ENCODE measurements at regions not wholly inside any gene's neighbourhood (a gene's known extent, or its start where the extent isn't known, plus 50 kb on each side); places are given as distances from the start of the nearest gene placed in this dataset.

GRCh38 chrX:116806288-116806802 lies 343.6 kb upstream of the CT83 start:
- H3K36me3 ChIP-seq (ENCODE audit: control insufficient read depth in 4 of 4, insufficient read depth in 3 of 4, low read depth in 1 of 4, low read length in 3 of 4): no peaks in the 10 kb centered on the region
- no peak overlapping the region for H3K4me3 ChIP-seq (ENCODE audit: low read depth in 1 of 3, low read length in 3 of 3)
- no peak for DNase-seq (ENCODE audit: low spot score)
- H3K27me3 ChIP-seq (ENCODE audit: control insufficient read depth in 4 of 4, insufficient read depth in 4 of 4, low read length in 3 of 4): no peaks in the 10 kb centered on the region
- H3K4me1 ChIP-seq (ENCODE audit: control insufficient read depth in 4 of 4, insufficient read depth in 4 of 4, low read length in 3 of 4): no peaks in the 10 kb centered on the region
- no peak overlapping the region for H3K9ac ChIP-seq (ENCODE audit: low read depth in 1 of 2, low read length in 2 of 2)
- 95% methylated on average over 1 of the region's 1 CpG for WGBS
- no peaks in the 10 kb centered on the region for H3K9me3 ChIP-seq (ENCODE audit: control insufficient read depth in 4 of 4, low read length in 3 of 4)
- no peak overlapping the region for H3K27ac ChIP-seq (ENCODE audit: low read depth in 1 of 2, low read length in 2 of 2)
- no peak for TF ChIP-seq RAD21 (IDR thresholded peaks at IDR 0.05)
- no peak for TF ChIP-seq ZBTB33 (IDR thresholded peaks at IDR 0.05)
- TF ChIP-seq HNF4G (IDR thresholded peaks at IDR 0.05): no peak
- TF ChIP-seq YY1 (IDR thresholded peaks at IDR 0.05): no peak

GRCh38 chrX:116801943-116802342 lies 339.2 kb upstream of the CT83 start:
- no peak for DNase-seq (ENCODE audit: low spot score)
- Histone ChIP-seq H3K9me3 (ENCODE audit: control insufficient read depth in 4 of 4, low read length in 3 of 4) (no peaks in the 10 kb centered on the region), H3K9ac (ENCODE audit: low read depth in 1 of 2, low read length in 2 of 2) (no peak overlapping the region), H3K4me3 (ENCODE audit: low read depth in 1 of 3, low read length in 3 of 3) (no peak overlapping the region), H3K4me1 (ENCODE audit: control insufficient read depth in 4 of 4, insufficient read depth in 4 of 4, low read length in 3 of 4) (no peaks in the 10 kb centered on the region), H3K36me3 (ENCODE audit: control insufficient read depth in 4 of 4, insufficient read depth in 3 of 4, low read depth in 1 of 4, low read length in 3 of 4) (no peaks in the 10 kb centered on the region), H3K27ac (ENCODE audit: low read depth in 1 of 2, low read length in 2 of 2) (no peak overlapping the region), H3K27me3 (ENCODE audit: control insufficient read depth in 4 of 4, insufficient read depth in 4 of 4, low read length in 3 of 4) (no peaks in the 10 kb centered on the region)
- TF ChIP-seq RAD21 (IDR thresholded peaks at IDR 0.05) (no peak), HNF4A (conservative IDR thresholded peaks at IDR 0.05) (no peak), TAF1 (conservative IDR thresholded peaks at IDR 0.05) (no peak), FOXA2 (IDR thresholded peaks at IDR 0.05) (no peak), JUND (IDR thresholded peaks at IDR 0.05) (no peak), REST (IDR thresholded peaks at IDR 0.05) (no peak), YY1 (IDR thresholded peaks at IDR 0.05) (no peak), ZBTB33 (IDR thresholded peaks at IDR 0.05) (no peak), MAX (IDR thresholded peaks at IDR 0.05) (no peak), ATF3 (IDR thresholded peaks at IDR 0.05) (no peak), FOXA1 (IDR thresholded peaks at IDR 0.05) (no peak), NR2F2 (IDR thresholded peaks at IDR 0.05) (no peak), CTCF (IDR thresholded peaks at IDR 0.05; ENCODE audit: low read depth, low read length, missing input control) (no peak), EGR1 (IDR thresholded peaks at IDR 0.05; ENCODE audit: low read depth in 2 of 2) (no peak), RXRA (IDR thresholded peaks at IDR 0.05) (no peak), HNF4G (IDR thresholded peaks at IDR 0.05) (no peak), GABPA (IDR thresholded peaks at IDR 0.05 in 1 of 2, conservative IDR thresholded peaks at IDR 0.05 in 1 of 2) (no peak), SP1 (IDR thresholded peaks at IDR 0.05) (no peak)
